ENCODE measurements at regions not wholly inside any gene's neighbourhood (a gene's known extent, or its start where the extent isn't known, plus 50 kb on each side); places are given as distances from the start of the nearest gene placed in this dataset.

DNA sequence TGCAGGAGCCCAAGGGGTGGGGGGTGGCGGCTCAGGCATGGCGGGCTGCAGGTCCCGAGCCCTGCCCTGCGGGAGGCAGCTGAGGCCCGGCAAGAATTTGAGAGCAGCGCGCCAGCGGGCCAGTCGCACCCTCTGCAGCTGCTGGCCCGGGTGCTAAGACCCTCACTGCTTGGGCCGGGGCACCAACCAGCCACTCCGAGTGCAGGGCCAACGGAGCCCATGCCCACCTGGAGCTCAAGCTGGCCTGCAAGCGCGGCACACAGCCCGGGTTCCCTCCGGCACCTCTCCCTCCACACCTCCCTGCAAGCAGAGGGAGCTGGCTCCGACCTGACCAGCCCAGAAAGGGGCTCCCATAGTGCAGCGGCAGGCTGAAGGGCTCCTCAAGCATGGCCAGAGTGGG is 758.2 kb upstream of the INTU start:
- no peak for TF ChIP-seq CTCF (IDR thresholded peaks at IDR 0.05)

GRCh38 chr4:126888968-126889367 is 743.8 kb upstream of the INTU start:
- no peak for TF ChIP-seq CTCF (IDR thresholded peaks at IDR 0.05)

GRCh38 chr4:126890383-126890782 is 742.4 kb upstream of the INTU start:
- no peak for TF ChIP-seq CTCF (IDR thresholded peaks at IDR 0.05)

DNA sequence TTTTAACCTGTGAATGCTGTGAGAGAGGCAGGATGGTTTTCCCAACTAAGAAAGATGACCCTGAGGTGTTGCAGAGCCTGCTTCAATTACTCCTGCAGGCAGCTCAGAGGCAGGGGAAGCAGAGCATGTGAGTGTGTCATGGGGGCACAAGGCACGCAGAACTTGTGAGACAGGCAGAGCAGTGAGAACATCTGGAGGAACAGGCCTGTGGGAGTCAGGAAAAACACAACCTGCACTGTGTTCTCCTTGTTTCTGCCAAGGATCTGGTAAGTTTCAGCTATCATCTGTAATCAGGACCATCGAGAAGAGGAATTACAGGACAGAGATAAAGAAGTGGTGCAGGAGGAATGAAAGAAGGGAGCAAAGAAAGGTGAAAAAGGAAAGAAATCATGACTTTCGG is 741.8 kb upstream of the INTU start:
- TF ChIP-seq CTCF (IDR thresholded peaks at IDR 0.05): no peak

DNA sequence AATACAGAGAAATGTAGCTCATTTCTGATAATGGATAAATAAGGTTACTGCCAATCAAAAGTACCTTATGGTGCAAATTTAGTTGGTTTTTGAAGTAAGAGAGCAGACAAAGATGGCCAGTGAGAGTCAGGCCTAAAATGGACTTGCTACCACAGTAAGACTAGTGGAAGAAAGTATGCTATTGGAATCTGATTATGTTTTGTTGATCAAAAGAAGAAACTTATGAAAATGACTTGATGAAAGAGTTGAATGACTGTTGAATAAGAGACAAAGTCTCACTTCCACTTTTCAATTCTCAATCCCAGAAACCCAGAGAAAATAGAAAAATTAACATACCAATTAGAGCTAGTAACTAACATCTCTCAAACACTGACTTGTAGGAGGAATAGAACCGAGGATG is 737.8 kb upstream of the INTU start:
- no peak for TF ChIP-seq CTCF (IDR thresholded peaks at IDR 0.05)

GRCh38 chr4:126895988-126896570 is 736.7 kb upstream of the INTU start:
- TF ChIP-seq CTCF (IDR thresholded peaks at IDR 0.05): no peak

- TF ChIP-seq CTCF (IDR thresholded peaks at IDR 0.05): no peak
These were observed 735.7 kb upstream of the INTU start for GRCh38 chr4:126897038-126897437.

- TF ChIP-seq CTCF (IDR thresholded peaks at IDR 0.05): no peak
These were observed 733.9 kb upstream of the INTU start for GRCh38 chr4:126898815-126899214.
